A673 (cell line): ENCODE measurements at regions not wholly inside any gene's neighbourhood (a gene's known extent, or its start where the extent isn't known, plus 50 kb on each side); places are given as distances from the start of the nearest gene placed in this dataset.

ENCODE experiments used
- BruUV-seq: library from RNA; stranded (reverse); fragments of 400-500 nt; replicated peaks from 2 replicates; lab custom pipeline; 2021; lab: Mats Ljungman, UMichigan
- CTCF ChIA-PET: fragments of 300-600 bp; sonication (Branson Sonifier 250); formaldehyde crosslinking; loops from one replicate; lab custom pipeline; 2022; ENCODE audit warnings: antibody characterized with exemption; lab: Charles Lee
- POLR2A ChIA-PET: fragments of 300-600 bp; sonication (Branson Sonifier 250); formaldehyde crosslinking; loops from one replicate; lab custom pipeline; 2022; ENCODE audit warnings: antibody characterized with exemption; ENCODE audit not compliant: low non-redundant PET; lab: Charles Lee
- DNase-seq: peaks from one replicate; pipeline ENCODE4 v3.0.0-alpha.2; 2015; ENCODE audit warnings: low spot score
- H3K27ac ChIP-seq: fragments of 200-600 bp; sonication (generic); 2 replicates; pipeline ENCODE4 v1.5.1; 2016; ENCODE audit warnings: mixed run types, low read depth, mild to moderate bottlenecking, mixed read lengths, antibody characterized with exemption, low read length; ENCODE audit not compliant: poor library complexity, severe bottlenecking
- H3K27me3 ChIP-seq: fragments of 200-600 bp; sonication (generic); replicated peaks from 2 replicates; pipeline ENCODE4 v1.6.1; 2017; ENCODE audit warnings: mixed run types, low read depth, mild to moderate bottlenecking, mixed read lengths, antibody characterized with exemption, low read length; ENCODE audit not compliant: insufficient read depth, poor library complexity
- H3K36me3 ChIP-seq: fragments of 200-600 bp; sonication (generic); 2 replicates; pipeline ENCODE4 v1.6.1; 2016; ENCODE audit warnings: mixed run types, mild to moderate bottlenecking, mixed read lengths, antibody characterized with exemption, low read length; ENCODE audit not compliant: insufficient read depth, poor library complexity, severe bottlenecking
- H3K4me1 ChIP-seq: fragments of 200-600 bp; sonication (generic); 2 replicates; pipeline ENCODE4 v1.6.1; 2017; ENCODE audit warnings: mixed run types, mild to moderate bottlenecking, mixed read lengths, antibody characterized with exemption, low read length; ENCODE audit not compliant: insufficient read depth, poor library complexity, severe bottlenecking
- H3K4me3 ChIP-seq: fragments of 200-600 bp; sonication (generic); 2 replicates; pipeline ENCODE4 v1.5.1; 2016; ENCODE audit warnings: low read depth, mixed run types, mild to moderate bottlenecking, mixed read lengths, low read length; ENCODE audit not compliant: poor library complexity, severe bottlenecking
- H3K9me3 ChIP-seq: fragments of 200-600 bp; sonication (generic); 2 replicates; pipeline ENCODE4 v1.6.1; 2016; ENCODE audit warnings: mixed run types, low read depth, mild to moderate bottlenecking, mixed read lengths, antibody characterized with exemption, low read length; ENCODE audit not compliant: poor library complexity, severe bottlenecking
- CTCF ChIP-seq: fragments of 300-800, 200-600 bp; sonication (generic); conservative IDR thresholded peaks from 2 replicates; pipeline ENCODE4 v1.5.1; 2017; ENCODE audit warnings: low read depth, mild to moderate bottlenecking, antibody characterized with exemption, low read length, moderate library complexity, mixed read lengths
- EZH2 ChIP-seq: fragments of 200-600 bp; sonication (generic); IDR thresholded peaks from 2 replicates; pipeline ENCODE4 v1.6.1; 2017; ENCODE audit warnings: borderline replicate concordance, low read depth, mild to moderate bottlenecking, mixed read lengths, antibody characterized with exemption, low read length; ENCODE audit not compliant: poor library complexity, severe bottlenecking
- intact Hi-C: fragments of 100-400 bp; cut with micrococcal nuclease; formaldehyde crosslinking; loops from one replicate; pipeline ENCODE4 v1.10.0; 2022; ENCODE audit not compliant: unreplicated experiment

GRCh38 chr10:6928586-6928985, 348.5 kb upstream of the PRKCQ start:
- H3K27ac ChIP-seq: no peak overlapping the region
- peaks cover 13% of the 10 kb centered on the region for H3K27me3 ChIP-seq
- DNase-seq: no peak
- CTCF ChIA-PET: no interaction called here
- TF ChIP-seq CTCF (no peak), EZH2 (no peak)
- no peaks in the 10 kb centered on the region for H3K9me3 ChIP-seq
- no peaks in the 10 kb centered on the region for H3K36me3 ChIP-seq
- no TSS peak for BruUV-seq
- no peak overlapping the region for H3K4me3 ChIP-seq
- intact Hi-C loops: loop anchor here (10.0 kb wide), 1 partner anchor 186 kb away; no protein-coding TSS in a partner anchor
- peaks cover 10% of the 10 kb centered on the region for H3K4me1 ChIP-seq
- POLR2A ChIA-PET: interaction anchor here (0.6 kb wide), 2 partner anchors 9 to 108 kb away, joined by 3 to 6 read pairs; no protein-coding TSS in a partner anchor

- Histone ChIP-seq H3K27me3 (peaks cover 5% of the 10 kb centered on the region), H3K27ac (no peak overlapping the region), H3K4me1 (peaks cover 10% of the 10 kb centered on the region), H3K36me3 (no peaks in the 10 kb centered on the region), H3K9me3 (no peaks in the 10 kb centered on the region), H3K4me3 (no peak overlapping the region)
- ChIA-PET CTCF (no interaction called here), POLR2A (no interaction called here)
- DNase-seq: no peak
- no TSS peak for BruUV-seq
- intact Hi-C loops: loop anchor here (10.0 kb wide), 1 partner anchor 188 kb away; no protein-coding TSS in a partner anchor
- TF ChIP-seq CTCF (no peak), EZH2 (no peak)
These were observed 346.9 kb upstream of the PRKCQ start for GRCh38 chr10:6926971-6927370.

GRCh38 chr10:6925146-6925545, 345.1 kb upstream of the PRKCQ start:
- Histone ChIP-seq H3K36me3 (no peaks in the 10 kb centered on the region), H3K4me1 (peaks cover 10% of the 10 kb centered on the region), H3K27ac (no peak overlapping the region), H3K9me3 (no peaks in the 10 kb centered on the region), H3K27me3 (peaks cover 5% of the 10 kb centered on the region), H3K4me3 (no peak overlapping the region)
- intact Hi-C loops: loop anchor here (10.0 kb wide), 1 partner anchor 190 kb away; no protein-coding TSS in a partner anchor
- CTCF ChIA-PET: no interaction called here
- TF ChIP-seq EZH2 (no peak), CTCF (no peak)
- DNase-seq: no peak
- BruUV-seq: no TSS peak
- POLR2A ChIA-PET: no interaction called here
